ENCODE measurements at regions not wholly inside any gene's neighbourhood (a gene's known extent, or its start where the extent isn't known, plus 50 kb on each side); places are given as distances from the start of the nearest gene placed in this dataset.

GRCh38 chr7:69489533-69489932 lies 108.7 kb upstream of the AUTS2 start:
- H3K4me3 ChIP-seq, result no peak overlapping the region
- ATAC-seq, result no peak
- WGBS (ENCODE audit: insufficient coverage, low coverage, low lambda C conversion rate, missing lambda C conversion rate), result 92% methylated on average over 3 of the region's 3 CpGs

GRCh38 chr7:69498671-69499070 lies 99.6 kb upstream of the AUTS2 start:
- no peak for ATAC-seq
- DNase-seq, result no peak
- WGBS (ENCODE audit: insufficient coverage, low coverage, low lambda C conversion rate, missing lambda C conversion rate), result 84% methylated on average over 3 of the region's 3 CpGs

More at GRCh38 chr7:69489533-69489932, 108.7 kb upstream of the AUTS2 start:
- DNase-seq, result no peak
- no peak overlapping the region for H3K27ac ChIP-seq
- no peaks in the 10 kb centered on the region for H3K27me3 ChIP-seq
- no peaks in the 10 kb centered on the region for H3K9me3 ChIP-seq
- no peak for TF ChIP-seq CTCF (IDR thresholded peaks at IDR 0.05)
- no peak for TF ChIP-seq POLR2A (IDR thresholded peaks at IDR 0.05)
- no peaks in the 10 kb centered on the region for H3K4me1 ChIP-seq
- intact Hi-C loops (cut with DNase I), result no loop called here
- no peaks in the 10 kb centered on the region for H3K36me3 ChIP-seq

GRCh38 chr7:69502358-69502757 lies 95.9 kb upstream of the AUTS2 start:
- intact Hi-C loops (cut with DNase I), result no loop called here
- 63% methylated on average over 2 of the region's 3 CpGs for WGBS (ENCODE audit: insufficient coverage, low coverage, low lambda C conversion rate, missing lambda C conversion rate)

More at GRCh38 chr7:69498671-69499070, 99.6 kb upstream of the AUTS2 start:
- intact Hi-C loops (cut with DNase I), result no loop called here
- Histone ChIP-seq H3K4me1 (no peaks in the 10 kb centered on the region), H3K36me3 (no peaks in the 10 kb centered on the region), H3K27ac (no peak overlapping the region), H3K27me3 (no peaks in the 10 kb centered on the region), H3K9me3 (no peaks in the 10 kb centered on the region), H3K4me3 (no peak overlapping the region)
- TF ChIP-seq CTCF (IDR thresholded peaks at IDR 0.05) (no peak), POLR2A (IDR thresholded peaks at IDR 0.05) (no peak)

GRCh38 chr7:69504733-69505420 lies 93.4 kb upstream of the AUTS2 start:
- 59% methylated on average over 7 of the region's 8 CpGs for WGBS (ENCODE audit: insufficient coverage, low coverage, low lambda C conversion rate, missing lambda C conversion rate)
- no peaks in the 10 kb centered on the region for H3K27me3 ChIP-seq
- no peaks in the 10 kb centered on the region for H3K36me3 ChIP-seq
- no peak overlapping the region for H3K4me3 ChIP-seq
- H3K4me1 ChIP-seq, result no peaks in the 10 kb centered on the region
- intact Hi-C loops (cut with DNase I), result no loop called here
- no peak overlapping the region for H3K27ac ChIP-seq
- H3K9me3 ChIP-seq, result no peaks in the 10 kb centered on the region
- TF ChIP-seq CTCF (IDR thresholded peaks at IDR 0.05), result no peak
- no peak for TF ChIP-seq POLR2A (IDR thresholded peaks at IDR 0.05)
- no peak for DNase-seq
- ATAC-seq, result no peak

More at GRCh38 chr7:69502358-69502757, 95.9 kb upstream of the AUTS2 start:
- Histone ChIP-seq H3K4me3 (no peak overlapping the region), H3K4me1 (no peaks in the 10 kb centered on the region), H3K36me3 (no peaks in the 10 kb centered on the region), H3K27me3 (no peaks in the 10 kb centered on the region), H3K27ac (no peak overlapping the region), H3K9me3 (no peaks in the 10 kb centered on the region)
- TF ChIP-seq CTCF (IDR thresholded peaks at IDR 0.05), result no peak
- TF ChIP-seq POLR2A (IDR thresholded peaks at IDR 0.05), result no peak
- DNase-seq (no peak), ATAC-seq (no peak)
